Neural cell (in vitro differentiated cells): ENCODE measurements at regions not wholly inside any gene's neighbourhood (a gene's known extent, or its start where the extent isn't known, plus 50 kb on each side); places are given as distances from the start of the nearest gene placed in this dataset.

Experiments
- CTCF ChIP-seq: fragments of 450-650 bp; IDR thresholded peaks from 2 replicates; pipeline ENCODE4 v1.5.1; 2014; ENCODE audit warnings: antibody characterized with exemption, mild to moderate bottlenecking, moderate library complexity; ENCODE audit not compliant: poor library complexity, severe bottlenecking
- EP300 ChIP-seq: fragments of 450-650 bp; conservative IDR thresholded peaks from 2 replicates; pipeline ENCODE4 v1.6.1; 2014; ENCODE audit warnings: antibody characterized with exemption, mild to moderate bottlenecking, moderate library complexity; ENCODE audit not compliant: poor library complexity, severe bottlenecking
- EZH2 ChIP-seq: fragments of 200-600, 300-800 bp; shearing (Covaris generic), sonication (generic); IDR thresholded peaks from 2 replicates; pipeline ENCODE4 v1.6.1; 2014; ENCODE audit warnings: antibody characterized with exemption, low read length, borderline replicate concordance, mild to moderate bottlenecking; ENCODE audit not compliant: insufficient read depth, poor library complexity, severe bottlenecking
- SMC3 ChIP-seq: fragments of 450-650 bp; conservative IDR thresholded peaks from 2 replicates; pipeline ENCODE4 v1.6.1; 2014; ENCODE audit warnings: antibody characterized with exemption, mild to moderate bottlenecking, moderate library complexity; ENCODE audit not compliant: poor library complexity

GRCh38 chr5:96067251-96067650 lies 105.6 kb upstream of the ELL2 start:
- TF ChIP-seq CTCF (no peak), EP300 (no peak), EZH2 (no peak), SMC3 (no peak)
